ENCODE measurements at regions not wholly inside any gene's neighbourhood (a gene's known extent, or its start where the extent isn't known, plus 50 kb on each side); places are given as distances from the start of the nearest gene placed in this dataset.

DNA sequence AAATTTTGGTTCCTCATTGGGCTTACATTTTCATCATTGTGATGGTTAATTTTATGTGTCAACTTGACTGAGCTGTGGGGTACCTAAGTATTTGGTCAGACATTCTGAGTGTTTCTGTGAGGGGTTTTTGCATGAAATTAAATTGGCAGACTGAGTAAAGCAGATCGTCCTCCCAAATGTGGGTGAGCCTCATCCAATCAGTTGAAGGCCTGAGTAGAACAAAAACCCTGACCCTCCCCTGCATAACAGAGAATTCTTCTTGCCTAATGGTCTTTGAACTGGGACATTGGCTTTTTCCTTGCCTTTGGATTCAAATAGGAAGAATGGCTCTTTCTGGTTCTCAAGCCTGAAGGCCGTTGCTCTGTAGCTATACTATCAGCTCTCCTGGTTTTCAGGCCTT lies 59.1 kb upstream of the JUN start:
- Histone ChIP-seq H3K36me3 (no peaks in the 10 kb centered on the region), H3K27me3 (no peaks in the 10 kb centered on the region), H3K4me3 (no peak overlapping the region), H3K27ac (no peak overlapping the region), H3K4me1 (no peaks in the 10 kb centered on the region), H3K9me3 (no peaks in the 10 kb centered on the region)
- no peak for DNase-seq (ENCODE audit: low spot score in 2 of 2)
- TF ChIP-seq, protein P1, sequence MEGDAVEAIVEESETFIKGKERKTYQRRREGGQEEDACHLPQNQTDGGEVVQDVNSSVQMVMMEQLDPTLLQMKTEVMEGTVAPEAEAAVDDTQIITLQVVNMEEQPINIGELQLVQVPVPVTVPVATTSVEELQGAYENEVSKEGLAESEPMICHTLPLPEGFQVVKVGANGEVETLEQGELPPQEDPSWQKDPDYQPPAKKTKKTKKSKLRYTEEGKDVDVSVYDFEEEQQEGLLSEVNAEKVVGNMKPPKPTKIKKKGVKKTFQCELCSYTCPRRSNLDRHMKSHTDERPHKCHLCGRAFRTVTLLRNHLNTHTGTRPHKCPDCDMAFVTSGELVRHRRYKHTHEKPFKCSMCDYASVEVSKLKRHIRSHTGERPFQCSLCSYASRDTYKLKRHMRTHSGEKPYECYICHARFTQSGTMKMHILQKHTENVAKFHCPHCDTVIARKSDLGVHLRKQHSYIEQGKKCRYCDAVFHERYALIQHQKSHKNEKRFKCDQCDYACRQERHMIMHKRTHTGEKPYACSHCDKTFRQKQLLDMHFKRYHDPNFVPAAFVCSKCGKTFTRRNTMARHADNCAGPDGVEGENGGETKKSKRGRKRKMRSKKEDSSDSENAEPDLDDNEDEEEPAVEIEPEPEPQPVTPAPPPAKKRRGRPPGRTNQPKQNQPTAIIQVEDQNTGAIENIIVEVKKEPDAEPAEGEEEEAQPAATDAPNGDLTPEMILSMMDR (IDR thresholded peaks at IDR 0.05) = no peak
- intact Hi-C loops (cut with DNase I) = no loop called here

DNA sequence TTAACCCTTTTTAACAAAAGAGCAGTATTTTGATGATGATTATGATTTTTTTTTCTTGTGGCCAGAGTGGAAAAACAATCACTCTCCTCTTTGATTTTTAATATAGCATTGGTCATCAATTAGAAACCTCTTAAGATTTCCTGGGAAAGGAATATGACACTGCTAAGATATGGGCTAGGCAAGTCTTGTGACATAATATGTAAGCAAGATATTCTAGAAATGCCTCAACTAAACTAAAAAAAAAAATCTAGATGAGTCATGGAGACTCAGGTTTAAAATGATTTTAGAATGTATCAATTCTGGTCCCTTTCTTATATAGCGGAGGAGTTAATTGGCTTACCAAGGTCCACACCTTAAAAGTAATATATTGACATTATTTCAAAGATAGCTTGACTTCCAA lies 60.3 kb upstream of the JUN start:
- no peaks in the 10 kb centered on the region for H3K27me3 ChIP-seq
- H3K36me3 ChIP-seq = no peaks in the 10 kb centered on the region
- intact Hi-C loops (cut with DNase I) = no loop called here
- H3K4me1 ChIP-seq = peaks cover 3 to 6% of the 10 kb centered on the region in 2 donors
- no peak for DNase-seq (ENCODE audit: low spot score in 2 of 2)
- no peak overlapping the region for H3K4me3 ChIP-seq
- H3K27ac ChIP-seq = no peak overlapping the region
- no peaks in the 10 kb centered on the region for H3K9me3 ChIP-seq
- TF ChIP-seq, protein P1 (IDR thresholded peaks at IDR 0.05) = no peak

DNA sequence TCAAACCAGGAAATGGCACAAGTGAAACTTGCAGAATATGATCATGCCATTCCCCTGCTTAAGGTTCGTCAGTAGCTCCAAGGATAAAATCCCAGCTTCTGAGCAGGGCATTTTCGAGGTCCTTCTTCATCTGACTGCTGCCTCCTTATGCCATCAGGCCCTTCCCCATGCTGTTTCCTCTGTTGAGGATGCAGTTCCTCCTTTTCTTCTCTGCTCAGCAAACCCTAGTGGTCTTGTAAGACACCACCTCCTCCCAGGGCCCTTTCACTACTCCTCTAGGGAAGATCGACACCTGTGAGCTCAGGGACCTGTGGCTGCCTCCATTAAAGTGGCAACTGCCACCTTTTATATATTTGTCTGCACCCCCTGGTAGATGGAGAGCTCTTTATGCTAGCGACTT lies 62.1 kb upstream of the JUN start:
- TF ChIP-seq, protein P1 (IDR thresholded peaks at IDR 0.05) = no peak
- Histone ChIP-seq H3K9me3 (no peaks in the 10 kb centered on the region), H3K27ac (no peak overlapping the region), H3K4me1 (peaks cover 8 to 9% of the 10 kb centered on the region in 2 donors), H3K36me3 (no peaks in the 10 kb centered on the region), H3K27me3 (no peaks in the 10 kb centered on the region), H3K4me3 (no peak overlapping the region)
- DNase-seq (ENCODE audit: low spot score in 2 of 2) = no peak
- intact Hi-C loops (cut with DNase I) = no loop called here

DNA sequence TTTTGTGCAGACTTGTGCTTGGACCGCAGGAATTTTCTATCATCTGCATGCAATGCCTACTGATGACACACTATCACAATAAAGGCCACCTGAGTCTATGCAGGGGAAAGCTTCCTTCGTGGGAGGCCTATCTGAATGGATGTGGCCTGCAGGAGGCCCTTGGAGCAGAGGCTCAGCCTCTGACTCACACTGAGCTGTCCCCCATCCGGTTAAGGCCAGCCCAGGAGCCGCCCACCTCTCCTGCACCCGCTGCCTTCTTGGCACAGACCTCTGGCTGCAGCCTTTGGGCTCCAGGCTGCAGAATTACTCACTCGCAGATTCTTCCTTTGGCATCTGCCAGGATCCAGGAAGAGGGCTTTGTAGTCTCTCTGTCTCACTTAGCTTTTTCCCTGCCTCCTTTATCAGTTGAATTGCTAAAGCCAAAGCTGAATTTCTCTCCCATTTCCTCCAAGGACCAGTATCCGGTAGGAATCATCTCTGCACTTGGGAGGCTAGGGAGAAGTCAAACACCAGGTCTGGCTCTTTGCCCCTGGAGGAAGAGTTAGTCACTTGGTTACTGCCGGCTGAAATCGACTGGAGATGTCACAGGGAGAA lies 65.1 kb upstream of the JUN start:
- Histone ChIP-seq H3K36me3 (no peaks in the 10 kb centered on the region), H3K9me3 (no peaks in the 10 kb centered on the region), H3K4me1 (peaks cover 8 to 9% of the 10 kb centered on the region in 2 donors), H3K27ac (peak overlapping the region; percentile 27 to 65), H3K27me3 (no peaks in the 10 kb centered on the region), H3K4me3 (peak overlapping the region in 1 of 2 donors; percentile 17)
- TF ChIP-seq, protein P1 (IDR thresholded peaks at IDR 0.05) = peak in 2 of 3 experiments; percentile 8 to 26
- DNase-seq (ENCODE audit: low spot score in 2 of 2) = peak; percentile 18 to 87
- intact Hi-C loops (cut with DNase I) = loop anchor here (2.0 kb wide), 2 partner anchors 32 to 38 kb away; no protein-coding TSS in a partner anchor

DNA sequence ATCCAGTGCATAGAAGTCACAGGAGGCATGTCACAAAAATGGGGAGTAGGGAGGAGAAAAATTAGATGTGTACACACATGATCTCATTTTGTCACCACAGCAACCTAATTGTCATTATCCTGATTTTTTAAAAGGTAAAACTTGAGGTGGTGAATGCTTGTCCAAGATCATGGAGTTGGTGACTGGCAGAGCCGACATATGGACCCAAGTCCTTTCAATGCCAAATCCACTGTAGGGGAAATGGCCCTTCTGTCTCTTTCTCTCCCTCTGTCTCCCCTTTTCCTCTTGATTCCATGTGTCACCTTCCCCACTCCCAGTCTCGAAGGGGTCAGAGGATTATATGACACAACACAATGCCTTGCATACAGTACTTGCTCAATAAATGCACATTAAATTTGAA lies 65.7 kb upstream of the JUN start:
- H3K27ac ChIP-seq = peak overlapping the region; percentile 27 to 65
- no peaks in the 10 kb centered on the region for H3K9me3 ChIP-seq
- peak overlapping the region in 1 of 2 donors; percentile 17 for H3K4me3 ChIP-seq
- intact Hi-C loops (cut with DNase I) = loop anchor here (2.0 kb wide), 2 partner anchors 33 to 37 kb away; no protein-coding TSS in a partner anchor
- no peaks in the 10 kb centered on the region for H3K27me3 ChIP-seq
- H3K36me3 ChIP-seq = no peaks in the 10 kb centered on the region
- no peak for DNase-seq (ENCODE audit: low spot score in 2 of 2)
- TF ChIP-seq, protein P1 (IDR thresholded peaks at IDR 0.05) = no peak
- H3K4me1 ChIP-seq = peaks cover 8 to 9% of the 10 kb centered on the region in 2 donors

All from ascending aorta (tissue), 2 donors.